Mesothelial cell of epicardium (in vitro differentiated cells): ENCODE measurements at regions not wholly inside any gene's neighbourhood (a gene's known extent, or its start where the extent isn't known, plus 50 kb on each side); places are given as distances from the start of the nearest gene placed in this dataset.
A peak's percentile ranks its signal among the peaks of the same experiment; 100 is the strongest.
"Not testable (repeated sequence)": the region's sequence is repeated elsewhere in the genome, so short reads cannot be mapped to it uniquely, and the experiment has no call there.

Experiments
- DNase-seq, 2 experiments: peaks; one replicate each; pipeline ENCODE4 v3.0.0; 2021; ENCODE audit warnings: low spot score in 2 of 2; ENCODE audit not compliant: unreplicated experiment in 2 of 2
- H3K27ac Mint-ChIP-seq: 2 replicates; pipeline ENCODE4 v1.8.0; 2021; ENCODE audit warnings: mixed read lengths
- H3K27me3 Mint-ChIP-seq: 2 replicates; pipeline ENCODE4 v1.8.0; 2021; ENCODE audit warnings: low read depth, mixed read lengths
- H3K36me3 Mint-ChIP-seq: 2 replicates; pipeline ENCODE4 v1.8.0; 2021; ENCODE audit warnings: mixed read lengths
- H3K4me1 Mint-ChIP-seq: 2 replicates; pipeline ENCODE4 v1.8.0; 2021; ENCODE audit warnings: mixed read lengths
- H3K4me3 Mint-ChIP-seq: 2 replicates; pipeline ENCODE4 v1.8.0; 2021; ENCODE audit warnings: mild to moderate bottlenecking, moderate library complexity, mixed read lengths
- H3K9me3 Mint-ChIP-seq: 2 replicates; pipeline ENCODE4 v1.8.0; 2021; ENCODE audit warnings: mixed read lengths
- CTCF ChIP-seq: fragments of 200-600 bp; sonication (generic); IDR thresholded peaks from one replicate; pipeline ENCODE4 v1.5.0; 2021; ENCODE audit warnings: antibody characterized with exemption; ENCODE audit not compliant: unreplicated experiment

- Mint-ChIP-seq H3K4me3 (no peak overlapping the region), H3K27ac (no peak overlapping the region), H3K9me3 (no peaks in the 10 kb centered on the region), H3K27me3 (no peaks in the 10 kb centered on the region), H3K4me1 (peaks cover 27% of the 10 kb centered on the region), H3K36me3 (no peaks in the 10 kb centered on the region)
- DNase-seq, result no peak
- TF ChIP-seq CTCF, result no peak
Observed at GRCh38 chr5:92022415-92023140, 639.5 kb upstream of the ARRDC3 start.

GRCh38 chr5:92019376-92019990, 636.4 kb upstream of the ARRDC3 start:
- Mint-ChIP-seq H3K4me3 (no peak overlapping the region), H3K36me3 (no peaks in the 10 kb centered on the region), H3K9me3 (peaks cover 2% of the 10 kb centered on the region), H3K4me1 (peaks cover 38% of the 10 kb centered on the region), H3K27ac (no peak overlapping the region), H3K27me3 (no peaks in the 10 kb centered on the region)
- TF ChIP-seq CTCF, result no peak
- DNase-seq, result no peak

GRCh38 chr5:92017776-92018175, 634.7 kb upstream of the ARRDC3 start:
- peak overlapping the region; percentile 67 for H3K27ac Mint-ChIP-seq
- no peak for TF ChIP-seq CTCF
- no peak overlapping the region for H3K4me3 Mint-ChIP-seq
- H3K9me3 Mint-ChIP-seq, result peaks cover 10% of the 10 kb centered on the region
- no peaks in the 10 kb centered on the region for H3K36me3 Mint-ChIP-seq
- no peaks in the 10 kb centered on the region for H3K27me3 Mint-ChIP-seq
- peaks cover 30% of the 10 kb centered on the region for H3K4me1 Mint-ChIP-seq
- no peak for DNase-seq

GRCh38 chr5:92011845-92012244, 628.7 kb upstream of the ARRDC3 start:
- H3K27me3 Mint-ChIP-seq, H3K4me3 Mint-ChIP-seq, H3K36me3 Mint-ChIP-seq, H3K27ac Mint-ChIP-seq, DNase-seq: not testable (repeated sequence)
- H3K9me3 Mint-ChIP-seq, result peaks cover 39% of the 10 kb centered on the region
- H3K4me1 Mint-ChIP-seq, result peaks cover 14% of the 10 kb centered on the region

- peaks cover 55% of the 10 kb centered on the region for H3K4me1 Mint-ChIP-seq
- no peak for DNase-seq
- no peak for TF ChIP-seq CTCF
- peaks cover 7% of the 10 kb centered on the region for H3K9me3 Mint-ChIP-seq
- peak overlapping the region; percentile 58 for H3K27ac Mint-ChIP-seq
- H3K4me3 Mint-ChIP-seq, result no peak overlapping the region
- H3K27me3 Mint-ChIP-seq, result no peaks in the 10 kb centered on the region
- no peaks in the 10 kb centered on the region for H3K36me3 Mint-ChIP-seq
Observed at GRCh38 chr5:92003806-92004205, 620.7 kb upstream of the ARRDC3 start.

- Mint-ChIP-seq H3K36me3 (no peaks in the 10 kb centered on the region), H3K4me3 (no peak overlapping the region), H3K27ac (peak overlapping the region; percentile 87), H3K9me3 (no peaks in the 10 kb centered on the region), H3K27me3 (no peaks in the 10 kb centered on the region), H3K4me1 (peaks cover 56% of the 10 kb centered on the region)
- TF ChIP-seq CTCF, result no peak
- DNase-seq, result no peak
Observed at GRCh38 chr5:92002721-92003274, 619.7 kb upstream of the ARRDC3 start.
